H1 (cell line): ENCODE measurements at regions not wholly inside any gene's neighbourhood (a gene's known extent, or its start where the extent isn't known, plus 50 kb on each side); places are given as distances from the start of the nearest gene placed in this dataset.

ENCODE experiments used
- CTCF ChIA-PET: fragments of 300-600 bp; sonication (Branson Sonifier 250); formaldehyde crosslinking; loops from one replicate; lab custom pipeline; 2021; ENCODE audit not compliant: partially characterized antibody; lab: Charles Lee
- POLR2A ChIA-PET: fragments of 300-600 bp; sonication (Branson Sonifier 250); formaldehyde crosslinking; loops from one replicate; lab custom pipeline; 2021; ENCODE audit warnings: inconsistent platforms; ENCODE audit not compliant: partially characterized antibody; lab: Charles Lee
- DNase-seq, 2 experiments: peaks; one replicate each; pipeline versions ENCODE4 v3.0.0 to v3.0.0-alpha.2; 2010 to 2022; ENCODE audit warnings: low spot score in 2 of 2, low read depth in 1 of 2, mixed read lengths in 1 of 2
- FAIRE-seq: peaks from 2 replicates; lab custom pipeline; 2011; peaks lifted over from hg19 to GRCh38; lab: Jason Lieb, UNC
- H2AFZ ChIP-seq: 2 replicates; pipeline ENCODE4 v1.8.1; 2012; ENCODE audit warnings: low read length, inconsistent platforms
- H2AK5ac ChIP-seq: 2 replicates; pipeline ENCODE4 v1.6.1; 2013; ENCODE audit warnings: low read depth, low read length
- H2BK120ac ChIP-seq: replicated peaks from 2 replicates; pipeline ENCODE3; 2013; ENCODE audit warnings: low read depth, low read length, inconsistent platforms
- H2BK12ac ChIP-seq: 2 replicates; pipeline ENCODE4 v1.6.1; 2013; ENCODE audit warnings: low read depth, low read length
- H2BK15ac ChIP-seq: 2 replicates; pipeline ENCODE4 v1.6.1; 2013; ENCODE audit warnings: low read length
- H2BK20ac ChIP-seq: 2 replicates; pipeline ENCODE4 v1.6.1; 2013; ENCODE audit warnings: low read length
- H2BK5ac ChIP-seq: 2 replicates; pipeline ENCODE4 v1.6.1; 2013; ENCODE audit warnings: low read depth, low read length
- H3K14ac ChIP-seq: 2 replicates; pipeline ENCODE4 v1.6.1; 2013; ENCODE audit warnings: inconsistent platforms; ENCODE audit not compliant: insufficient read length
- H3K18ac ChIP-seq: 2 replicates; pipeline ENCODE4 v1.6.1; 2013; ENCODE audit warnings: low read length; ENCODE audit errors: extremely low read depth
- H3K23ac ChIP-seq: 2 replicates; pipeline ENCODE4 v1.6.1; 2013; ENCODE audit warnings: inconsistent platforms; ENCODE audit not compliant: insufficient read length
- H3K23me2 ChIP-seq: 2 replicates; pipeline ENCODE4 v1.6.1; 2013; ENCODE audit warnings: low read depth, low read length
- H3K27ac ChIP-seq: 2 replicates; pipeline ENCODE4 v1.6.1; 2011; ENCODE audit warnings: low read depth, low read length, inconsistent platforms
- H3K27me3 ChIP-seq, 4 experiments: replicated peaks in 1 of 4; 1 replicate in 1 of 4; 2 replicates in 3 of 4; pipeline versions ENCODE4 v1.6.1 to v1.8.1; 2011 to 2013; ENCODE audit warnings: low read length in 3 of 4, mild to moderate bottlenecking in 3 of 4, inconsistent platforms in 2 of 4, mixed read lengths in 2 of 4, moderate library complexity in 1 of 4; ENCODE audit not compliant: control insufficient read depth in 3 of 4, insufficient read depth in 3 of 4; ENCODE audit errors: extremely low read depth in 1 of 4
- H3K36me3 ChIP-seq, 4 experiments: 2 replicates each; pipeline versions ENCODE4 v1.6.1 to v1.8.1; 2011 to 2013; ENCODE audit warnings: mild to moderate bottlenecking in 4 of 4, low read length in 3 of 4, moderate library complexity in 2 of 4, control low read depth in 1 of 4, inconsistent platforms in 1 of 4; ENCODE audit not compliant: insufficient read depth in 4 of 4, control insufficient read depth in 2 of 4
- H3K4ac ChIP-seq: replicated peaks from 2 replicates; pipeline ENCODE3; 2013; ENCODE audit warnings: low read length, low read depth, mixed read lengths, inconsistent platforms; ENCODE audit not compliant: insufficient read length
- H3K4me1 ChIP-seq, 4 experiments: replicated peaks in 1 of 4; 1 replicate in 1 of 4; 2 replicates in 3 of 4; pipeline versions ENCODE4 v1.6.1 to v1.8.1; 2011 to 2013; ENCODE audit warnings: low read length in 3 of 4, inconsistent platforms in 2 of 4, mixed read lengths in 1 of 4; ENCODE audit not compliant: insufficient read depth in 4 of 4, control insufficient read depth in 3 of 4
- H3K4me2 ChIP-seq, 2 experiments: 2 replicates each; pipeline versions ENCODE4 v1.6.1 to v1.8.1; 2011 to 2013; ENCODE audit warnings: low read depth in 2 of 2, low read length in 2 of 2, control low read depth in 1 of 2, inconsistent platforms in 1 of 2, mild to moderate bottlenecking in 1 of 2; ENCODE audit not compliant: insufficient read depth in 1 of 2
- H3K4me3 ChIP-seq, 4 experiments: fragments of 200-600, 300-600 bp in 1 of 4; sonication (generic), shearing (Covaris generic), sonication (Bioruptor Twin) in 1 of 4; 2 replicates each; pipeline versions ENCODE4 v1.5.1 to v1.8.1; 2011 to 2016; ENCODE audit warnings: low read length in 4 of 4, low read depth in 3 of 4, control low read depth in 2 of 4, inconsistent platforms in 2 of 4, mild to moderate bottlenecking in 2 of 4, mixed read lengths in 1 of 4, moderate library complexity in 1 of 4; ENCODE audit not compliant: insufficient read depth in 2 of 4; ENCODE audit errors: extremely low read depth in 1 of 4
- H3K56ac ChIP-seq: replicated peaks from 2 replicates; pipeline ENCODE3; 2013; ENCODE audit warnings: low read depth, mild to moderate bottlenecking, mixed read lengths, low read length, inconsistent platforms; ENCODE audit not compliant: insufficient read length
- H3K79me1 ChIP-seq: 2 replicates; pipeline ENCODE4 v1.6.1; 2013; ENCODE audit warnings: low read depth, low read length, control low read depth
- H3K79me2 ChIP-seq, 2 experiments: 2 replicates each; pipeline versions ENCODE4 v1.6.1 to v1.8.1; 2012 to 2013; ENCODE audit warnings: low read length in 2 of 2, mild to moderate bottlenecking in 2 of 2, inconsistent platforms in 1 of 2; ENCODE audit not compliant: insufficient read depth in 2 of 2, control insufficient read depth in 1 of 2
- H3K9ac ChIP-seq, 4 experiments: replicated peaks in 1 of 4; 1 replicate in 1 of 4; 2 replicates in 3 of 4; pipeline versions ENCODE4 v1.6.1 to v1.8.1; 2011 to 2013; ENCODE audit warnings: low read depth in 3 of 4, low read length in 3 of 4, control low read depth in 2 of 4, mild to moderate bottlenecking in 2 of 4, moderate library complexity in 2 of 4, inconsistent platforms in 1 of 4; ENCODE audit errors: extremely low read depth in 1 of 4
- H3K9me3 ChIP-seq, 2 experiments: 2 replicates each; pipeline versions ENCODE4 v1.6.1 to v1.8.1; 2012 to 2013; ENCODE audit warnings: mild to moderate bottlenecking in 2 of 2, moderate library complexity in 2 of 2, control low read depth in 1 of 2, inconsistent platforms in 1 of 2, low read depth in 1 of 2, low read length in 1 of 2, mixed read lengths in 1 of 2; ENCODE audit not compliant: insufficient read depth in 2 of 2
- H4K20me1 ChIP-seq, 2 experiments: replicated peaks in 1 of 2; 2 replicates each; pipeline versions ENCODE3 to v1.8.1; 2011 to 2013; ENCODE audit warnings: inconsistent platforms in 2 of 2, low read length in 2 of 2, mild to moderate bottlenecking in 1 of 2; ENCODE audit not compliant: insufficient read depth in 2 of 2, control insufficient read depth in 1 of 2
- H4K5ac ChIP-seq: 2 replicates; pipeline ENCODE4 v1.6.1; 2013; ENCODE audit warnings: low read length, low read depth, mixed read lengths, inconsistent platforms; ENCODE audit not compliant: insufficient read length
- H4K8ac ChIP-seq: 2 replicates; pipeline ENCODE4 v1.8.0; 2013; ENCODE audit warnings: mild to moderate bottlenecking, moderate library complexity, low read length, inconsistent platforms; ENCODE audit not compliant: insufficient read depth; ENCODE audit errors: extremely low read depth
- H4K91ac ChIP-seq: replicated peaks from 2 replicates; pipeline ENCODE3; 2013; ENCODE audit warnings: low read length, mixed read lengths, inconsistent platforms; ENCODE audit not compliant: insufficient read length
- ASH2L ChIP-seq: fragments of 200-600, 300-600 bp; sonication (generic); IDR thresholded peaks from one replicate; pipeline ENCODE4 v1.7.1; 2017; ENCODE audit warnings: low read length
- CREB1 ChIP-seq: IDR thresholded peaks from 2 replicates; pipeline ENCODE4 v1.6.1; 2012; ENCODE audit warnings: inconsistent platforms
- E2F6 ChIP-seq: IDR thresholded peaks from 2 replicates; pipeline ENCODE4 v1.6.1; 2012; ENCODE audit warnings: inconsistent platforms
- EZH2 ChIP-seq: fragments of 200-600 bp; sonication (generic); IDR thresholded peaks from 2 replicates; pipeline ENCODE4 v1.7.1; 2012; ENCODE audit warnings: low read depth, mild to moderate bottlenecking, moderate library complexity, low read length, inconsistent platforms; ENCODE audit not compliant: severe bottlenecking
- JUN ChIP-seq: IDR thresholded peaks from 2 replicates; pipeline ENCODE4 v1.6.1; 2011; ENCODE audit warnings: low read depth, mild to moderate bottlenecking, improper control_type of control experiment, low read length
- KDM4A ChIP-seq: IDR thresholded peaks from one replicate; pipeline ENCODE4 v1.7.1; 2012; ENCODE audit warnings: low read depth, mild to moderate bottlenecking, moderate library complexity, low read length, inconsistent platforms; ENCODE audit not compliant: severe bottlenecking
- KDM5A ChIP-seq: fragments of 200-600 bp; IDR thresholded peaks from 2 replicates; pipeline ENCODE4 v1.7.1; 2012; ENCODE audit warnings: mild to moderate bottlenecking, low read length, inconsistent platforms, mixed read lengths
- NANOG ChIP-seq: IDR thresholded peaks from 2 replicates; pipeline ENCODE4 v1.6.1; 2011; ENCODE audit warnings: low read length, low read depth, mild to moderate bottlenecking, inconsistent platforms; ENCODE audit not compliant: insufficient read depth, poor library complexity, severe bottlenecking
- POU5F1 ChIP-seq: IDR thresholded peaks from 2 replicates; pipeline ENCODE4 v1.6.1; 2011; ENCODE audit warnings: low read depth, mild to moderate bottlenecking, low read length, moderate library complexity
- TAF1 ChIP-seq: IDR thresholded peaks from 2 replicates; pipeline ENCODE4 v1.6.1; 2011; ENCODE audit warnings: mild to moderate bottlenecking, low read depth, low read length
- WGBS, 2 experiments: shearing (Covaris generic) in 1 of 2; methylation state at CpG; one replicate each; pipeline versions ENCODE4 v1.1.6 to v1.1.7; 2013 to 2015; ENCODE audit warnings: low lambda C conversion rate in 2 of 2, mixed read lengths in 2 of 2, inconsistent platforms in 1 of 2, low coverage in 1 of 2, missing lambda C conversion rate in 1 of 2; ENCODE audit not compliant: insufficient replicate concordance in 2 of 2, insufficient coverage in 1 of 2, insufficient read length in 1 of 2; ENCODE audit errors: extremely low coverage in 1 of 2, missing lambda C conversion rate in 1 of 2; 5-methylcytosine and 5-hydroxymethylcytosine counted together
- TF ChIP-seq, protein P1 (sequence below): IDR thresholded peaks from 2 replicates; pipeline ENCODE4 v1.6.1; 2011; ENCODE audit warnings: low read depth, mild to moderate bottlenecking, low read length; ENCODE audit not compliant: insufficient read depth

GRCh38 chr21:35366394-35367080, 317.4 kb upstream of the RUNX1 start:
- Histone ChIP-seq H3K27ac (no peak overlapping the region), H2BK5ac (no peak overlapping the region), H3K4ac (no peak overlapping the region), H3K14ac (no peak overlapping the region), H4K8ac (no peak overlapping the region), H3K27me3 (no peaks in the 10 kb centered on the region), H3K79me2 (no peaks in the 10 kb centered on the region), H2BK12ac (no peak overlapping the region), H3K36me3 (no peaks in the 10 kb centered on the region; a peak in 1 of 8 replicates), H2BK20ac (no peak overlapping the region), H2AK5ac (no peak overlapping the region), H3K9me3 (no peaks in the 10 kb centered on the region), H4K5ac (no peak overlapping the region), H3K4me2 (no peak overlapping the region), H3K23ac (no peak overlapping the region), H3K9ac (no peak overlapping the region), H4K91ac (no peak overlapping the region), H3K18ac (no peak overlapping the region), H2AFZ (no peak overlapping the region), H3K4me3 (no peak overlapping the region), H3K56ac (no peak overlapping the region), H2BK120ac (no peak overlapping the region), H4K20me1 (no peaks in the 10 kb centered on the region), H3K79me1 (no peaks in the 10 kb centered on the region), H3K23me2 (no peaks in the 10 kb centered on the region), H3K4me1 (peaks cover 0 to 7% (median 2%) of the 10 kb centered on the region in 4 experiments; a peak in 2 of 7 replicates), H2BK15ac (no peak overlapping the region)
- DNase-seq (no peak), FAIRE-seq (no peak)
- POLR2A ChIA-PET: no interaction called here
- CTCF ChIA-PET: interaction anchor here (0.9 to 1.9 kb wide), 2 partner anchors 11 to 76 kb away, joined by 3 to 4 read pairs; no protein-coding TSS in a partner anchor
- WGBS, 2 experiments: 92% methylated on average over 5 of the region's 5 CpGs; no CpG with 5 or more reads in 1 of the 2 experiments
- TF ChIP-seq ASH2L (no peak), TAF1 (no peak), POU5F1 (no peak), JUN (no peak), NANOG (no peak), EZH2 (no peak), CREB1 (no peak), KDM5A (no peak), E2F6 (no peak), KDM4A (no peak)
- TF ChIP-seq, protein P1, sequence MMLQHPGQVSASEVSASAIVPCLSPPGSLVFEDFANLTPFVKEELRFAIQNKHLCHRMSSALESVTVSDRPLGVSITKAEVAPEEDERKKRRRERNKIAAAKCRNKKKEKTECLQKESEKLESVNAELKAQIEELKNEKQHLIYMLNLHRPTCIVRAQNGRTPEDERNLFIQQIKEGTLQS: no peak
